GM19463 (cell line): ENCODE measurements at regions not wholly inside any gene's neighbourhood (a gene's known extent, or its start where the extent isn't known, plus 50 kb on each side); places are given as distances from the start of the nearest gene placed in this dataset.
"Not testable (repeated sequence)": the region's sequence is repeated elsewhere in the genome, so short reads cannot be mapped to it uniquely, and the experiment has no call there.

Source experiments
- ATAC-seq: cut with Tn5 transposase; IDR thresholded peaks from one replicate; pipeline ENCODE4 v1.9.1; 2021; ENCODE audit warnings: mild to moderate bottlenecking, moderate library complexity; ENCODE audit not compliant: unreplicated experiment

GRCh38 chr2:111282162-111282561, 161.4 kb downstream of the BCL2L11 start:
- ATAC-seq = not testable (repeated sequence)

GRCh38 chr2:111287646-111288568, 167.2 kb downstream of the BCL2L11 start:
- ATAC-seq = not testable (repeated sequence)

- not testable (repeated sequence) for ATAC-seq
These were observed 169.7 kb downstream of the BCL2L11 start for GRCh38 chr2:111290370-111290769.

GRCh38 chr2:111291566-111291965, 170.9 kb downstream of the BCL2L11 start:
- ATAC-seq = not testable (repeated sequence)

GRCh38 chr2:111292232-111292968, 171.7 kb downstream of the BCL2L11 start:
- not testable (repeated sequence) for ATAC-seq

GRCh38 chr2:111294699-111295098, 174.0 kb downstream of the BCL2L11 start:
- ATAC-seq = not testable (repeated sequence)

- not testable (repeated sequence) for ATAC-seq
These were observed 175.5 kb downstream of the BCL2L11 start for GRCh38 chr2:111296122-111296804.

GRCh38 chr2:111297128-111297527, 176.4 kb downstream of the BCL2L11 start:
- ATAC-seq = not testable (repeated sequence)

- ATAC-seq = not testable (repeated sequence)
These were observed 178.2 kb downstream of the BCL2L11 start for GRCh38 chr2:111298927-111299326.

GRCh38 chr2:111299635-111300034, 178.9 kb downstream of the BCL2L11 start:
- ATAC-seq = not testable (repeated sequence)

- not testable (repeated sequence) for ATAC-seq
These were observed 181.0 kb downstream of the BCL2L11 start for GRCh38 chr2:111301677-111302076.

GRCh38 chr2:111302397-111303218, 181.9 kb downstream of the BCL2L11 start:
- not testable (repeated sequence) for ATAC-seq

- not testable (repeated sequence) for ATAC-seq
These were observed 186.6 kb downstream of the BCL2L11 start for GRCh38 chr2:111307302-111307701.

- ATAC-seq = not testable (repeated sequence)
These were observed 188.7 kb downstream of the BCL2L11 start for GRCh38 chr2:111309231-111310075.

GRCh38 chr2:111310395-111310794, 189.7 kb downstream of the BCL2L11 start:
- not testable (repeated sequence) for ATAC-seq

- ATAC-seq = not testable (repeated sequence)
These were observed 190.9 kb downstream of the BCL2L11 start for GRCh38 chr2:111311568-111311967.

- ATAC-seq = not testable (repeated sequence)
These were observed 192.3 kb downstream of the BCL2L11 start for GRCh38 chr2:111312897-111313607.

- ATAC-seq = not testable (repeated sequence)
These were observed 193.0 kb downstream of the BCL2L11 start for GRCh38 chr2:111313711-111314110.
